Fibroblast of skin of left biceps (primary cell): ENCODE measurements at regions not wholly inside any gene's neighbourhood (a gene's known extent, or its start where the extent isn't known, plus 50 kb on each side); places are given as distances from the start of the nearest gene placed in this dataset.

Experiments used
- DNase-seq, 2 experiments: peaks; one replicate each; pipeline ENCODE4 v3.0.0-alpha.2; 2013; ENCODE audit warnings: low read depth in 2 of 2

- DNase-seq, result no peak
These were observed 553.5 kb downstream of the CSNK1G3 start for GRCh38 chr5:124065508-124065907.

- DNase-seq, result no peak
These were observed 553.0 kb downstream of the CSNK1G3 start for GRCh38 chr5:124064956-124065355.

- DNase-seq, result peak; percentile 71 to 76
These were observed 549.7 kb downstream of the CSNK1G3 start for GRCh38 chr5:124061663-124062062.

GRCh38 chr5:124061068-124061430 is 549.1 kb downstream of the CSNK1G3 start:
- no peak for DNase-seq

GRCh38 chr5:124060413-124061067 is 548.6 kb downstream of the CSNK1G3 start:
- DNase-seq, result no peak

DNA sequence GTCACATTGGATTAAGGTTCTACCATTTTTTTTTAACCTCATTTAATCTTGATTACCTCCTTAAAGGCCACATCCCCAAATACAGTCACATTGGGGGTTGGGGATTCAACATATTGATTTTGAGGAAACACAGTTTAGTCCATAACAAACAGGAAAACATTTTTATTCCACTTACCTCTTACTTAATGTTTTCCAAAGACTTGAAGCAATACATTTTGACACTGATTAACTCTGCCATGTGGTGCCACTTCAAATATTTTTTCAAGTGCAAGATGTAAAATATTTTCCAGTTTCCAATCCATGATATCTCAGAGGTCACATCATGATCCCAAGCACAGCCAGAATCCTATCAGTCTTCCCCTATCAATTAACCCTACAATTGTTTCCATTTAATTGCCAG is 548.0 kb downstream of the CSNK1G3 start:
- DNase-seq, result no peak

GRCh38 chr5:124059200-124059599 is 547.2 kb downstream of the CSNK1G3 start:
- DNase-seq, result no peak

DNA sequence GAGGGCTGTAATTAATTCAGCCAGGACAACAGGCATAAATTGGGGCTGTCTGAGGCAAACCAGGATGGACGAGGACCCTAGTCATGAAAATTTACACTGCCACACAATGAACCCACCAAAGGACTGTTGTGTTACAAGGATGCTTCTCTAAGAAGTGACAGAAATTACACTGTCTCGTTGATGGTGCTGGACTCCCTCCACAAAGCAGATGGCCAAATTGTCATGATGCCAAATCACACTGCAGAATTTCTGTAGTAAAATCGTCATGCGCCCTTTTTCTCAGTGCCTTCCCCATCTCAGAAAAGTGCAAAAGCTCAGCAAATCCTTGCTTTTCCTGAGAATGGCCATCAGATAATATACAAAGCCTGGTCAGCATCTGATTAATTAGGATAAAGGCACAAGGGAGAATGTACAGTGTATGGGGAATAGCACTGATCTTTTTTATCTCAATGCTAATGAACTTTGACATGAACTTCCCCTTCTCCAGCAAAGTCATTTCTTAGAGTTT is 545.8 kb downstream of the CSNK1G3 start:
- DNase-seq, result no peak

- DNase-seq, result peak in 1 of 2 experiments; percentile 6
These were observed 545.2 kb downstream of the CSNK1G3 start for GRCh38 chr5:124056991-124057723.

DNA sequence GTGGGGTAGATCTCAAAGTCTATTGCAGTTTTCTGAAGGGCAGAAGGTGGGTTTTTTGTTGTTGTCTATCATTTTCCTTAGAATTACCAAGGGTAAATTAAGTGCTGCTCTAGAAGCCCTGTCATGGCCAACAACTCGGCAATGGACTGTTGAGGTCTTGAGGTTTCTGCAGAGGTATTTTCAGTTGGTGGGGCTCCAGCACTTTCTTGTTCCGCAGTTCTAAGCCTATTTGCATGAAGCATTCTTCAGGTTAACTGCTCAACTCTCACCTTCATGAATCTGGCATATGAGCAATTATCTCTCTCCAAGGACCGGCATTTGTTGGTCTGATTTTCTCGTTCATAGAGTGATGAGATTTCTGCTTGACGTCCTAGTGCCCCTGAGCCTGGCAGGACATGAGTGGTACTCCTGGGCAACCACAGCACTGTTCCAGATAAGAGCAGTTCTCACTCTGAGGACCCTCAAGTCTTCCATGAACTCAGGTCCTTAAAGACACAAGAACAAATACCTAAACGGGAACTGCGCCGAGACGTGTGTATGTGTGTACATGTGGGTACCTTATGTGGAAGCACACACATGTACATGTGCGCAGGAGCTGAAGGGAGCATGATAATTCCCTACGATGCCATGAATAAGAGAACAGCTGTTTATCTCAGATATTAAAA is 544.5 kb downstream of the CSNK1G3 start:
- no peak for DNase-seq

GRCh38 chr5:124055751-124056150 is 543.8 kb downstream of the CSNK1G3 start:
- no peak for DNase-seq

- DNase-seq, result no peak
These were observed 542.6 kb downstream of the CSNK1G3 start for GRCh38 chr5:124054564-124054963.

GRCh38 chr5:124053340-124053739 is 541.4 kb downstream of the CSNK1G3 start:
- DNase-seq, result no peak

GRCh38 chr5:124052201-124052600 is 540.2 kb downstream of the CSNK1G3 start:
- no peak for DNase-seq

GRCh38 chr5:124050120-124050770 is 538.3 kb downstream of the CSNK1G3 start:
- DNase-seq, result no peak

DNA sequence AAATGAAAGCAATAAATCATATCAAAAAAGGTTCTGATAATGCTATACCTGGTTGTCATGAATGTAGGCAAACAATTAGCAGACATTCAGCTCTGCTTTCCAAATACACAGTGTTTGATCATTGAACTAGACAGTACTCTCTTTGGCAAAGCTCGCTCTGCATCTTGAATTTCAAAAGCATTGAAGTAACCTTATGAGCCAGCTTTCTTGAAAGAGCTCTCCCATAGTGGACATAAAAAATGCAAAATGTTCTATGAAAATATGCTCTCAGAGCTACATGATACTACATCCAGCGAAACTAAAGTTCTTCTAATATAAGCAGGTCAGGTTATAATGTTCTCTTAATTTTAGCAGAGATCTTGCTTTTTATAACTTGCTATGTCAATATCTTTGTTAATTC is 533.4 kb downstream of the CSNK1G3 start:
- DNase-seq, result no peak

GRCh38 chr5:124044613-124045012 is 532.6 kb downstream of the CSNK1G3 start:
- no peak for DNase-seq

DNA sequence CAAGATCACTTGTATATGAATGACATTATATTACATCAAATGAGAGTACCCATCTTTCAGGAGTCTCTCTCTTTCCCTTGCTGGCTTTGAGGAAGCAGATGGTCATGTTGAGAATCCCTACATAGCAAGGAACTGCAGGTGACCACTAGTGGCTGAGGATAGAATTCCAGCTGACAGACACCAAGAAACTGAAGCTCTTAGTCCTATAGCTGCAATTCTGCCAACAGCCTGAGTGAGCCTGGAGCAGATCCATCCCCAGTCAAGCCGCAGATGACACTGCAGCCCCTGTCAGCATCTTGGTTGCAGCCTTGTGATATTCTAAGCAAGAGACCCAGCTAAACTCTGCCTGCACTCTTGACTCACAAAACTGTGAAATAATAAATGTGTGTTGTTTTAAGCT is 531.5 kb downstream of the CSNK1G3 start:
- DNase-seq, result no peak

DNA sequence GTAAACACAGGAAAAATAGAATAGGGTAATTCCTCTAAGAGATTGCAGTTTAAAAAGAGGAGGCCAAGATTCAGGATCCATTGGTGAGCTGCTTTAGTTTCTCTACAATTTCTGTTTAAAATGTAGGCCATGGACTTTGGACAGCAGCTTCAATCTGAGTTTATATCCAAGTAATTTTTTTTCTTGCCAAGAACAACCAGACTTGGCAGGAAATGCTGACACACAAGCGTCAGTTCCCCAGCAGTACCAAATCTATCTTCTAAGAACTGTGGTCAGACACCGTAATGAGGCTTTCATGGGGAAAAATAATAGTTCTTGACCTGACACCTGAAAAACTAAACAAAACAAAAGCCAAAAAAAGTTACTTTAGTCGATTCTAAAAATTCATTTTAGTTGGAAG is 528.8 kb downstream of the CSNK1G3 start:
- DNase-seq, result peak in 1 of 2 experiments; percentile 12

DNA sequence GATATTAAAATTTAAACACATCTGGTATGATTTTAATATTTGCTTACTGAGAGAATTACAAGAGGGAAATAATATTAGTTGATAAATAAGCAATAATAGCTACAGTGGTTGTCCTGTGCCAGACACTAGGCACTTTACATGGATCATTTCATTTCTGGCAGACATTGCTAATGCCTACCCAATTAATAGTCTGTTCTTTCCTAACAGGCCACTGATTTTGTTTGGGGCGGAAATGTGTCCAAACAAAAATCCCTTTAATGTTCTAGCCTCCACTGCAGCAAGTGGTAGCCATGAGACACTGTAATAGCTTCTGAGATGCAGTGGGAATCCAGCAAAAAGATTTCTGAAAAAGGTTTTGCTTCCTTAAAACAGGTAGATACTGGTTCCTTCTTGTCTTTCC is 527.4 kb downstream of the CSNK1G3 start:
- DNase-seq, result no peak

DNA sequence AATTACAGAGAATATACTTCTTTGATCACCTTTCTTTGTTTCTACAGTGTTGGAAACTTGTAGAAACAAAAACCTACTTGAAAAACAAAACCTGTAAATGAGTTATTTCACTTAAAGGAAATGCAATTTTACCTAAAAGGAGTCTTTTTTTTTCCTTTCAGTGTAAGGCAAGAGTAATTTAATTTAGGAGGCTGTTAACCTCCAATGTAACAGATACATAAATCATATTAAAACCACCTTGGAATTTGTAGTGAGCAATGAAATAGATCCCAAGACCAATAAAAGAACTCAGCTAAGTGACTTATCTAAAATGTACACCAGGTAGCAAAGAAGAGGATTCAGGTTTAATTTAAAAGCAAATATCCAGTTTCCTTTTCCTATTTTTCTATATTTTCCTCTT is 524.8 kb downstream of the CSNK1G3 start:
- DNase-seq, result no peak

DNA sequence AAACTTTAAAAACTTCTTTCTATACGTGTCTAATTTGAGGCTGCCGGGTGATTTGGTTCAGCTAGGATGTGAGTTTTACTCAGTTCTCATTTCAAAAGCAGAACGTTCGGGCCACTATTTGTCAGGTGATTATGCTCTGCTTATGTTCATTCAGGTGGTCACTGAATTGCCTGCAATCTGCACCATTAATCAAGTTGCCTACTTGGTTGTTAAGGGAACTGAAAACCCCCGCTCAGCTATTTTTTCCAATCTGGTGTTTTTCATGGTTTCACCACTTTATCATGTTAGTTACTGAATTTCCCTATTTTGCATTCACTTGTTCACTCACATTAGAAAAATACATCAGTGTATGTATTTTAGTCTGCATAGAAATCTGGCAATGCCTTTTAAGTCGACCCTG is 523.0 kb downstream of the CSNK1G3 start:
- DNase-seq, result no peak
